ENCODE measurements at regions not wholly inside any gene's neighbourhood (a gene's known extent, or its start where the extent isn't known, plus 50 kb on each side); places are given as distances from the start of the nearest gene placed in this dataset.
A peak's percentile ranks its signal among the peaks of the same experiment; 100 is the strongest.

- no TSS peak for BruUV-seq (replicated peaks)
- ChIA-PET POLR2A (no interaction called here), CTCF (ENCODE audit: low intra/inter-chr PET ratio, low total read pairs) (no interaction called here)
- FAIRE-seq (no peak), ATAC-seq (no peak), DNase-seq (ENCODE audit: low spot score) (no peak)
- Histone ChIP-seq H3K9ac (ENCODE audit: insufficient read depth, low read depth, low read length) (no peak overlapping the region), H3K36me3 (replicated peaks in 1 of 2; ENCODE audit: control insufficient read depth in 1 of 2, insufficient read depth in 2 of 2, low read length in 2 of 2) (no peaks in the 10 kb centered on the region), H3K4me3 (replicated peaks in 1 of 3; ENCODE audit: insufficient read depth in 1 of 3, low read depth in 2 of 3, low read length in 3 of 3) (no peak overlapping the region), H3K27me3 (ENCODE audit: control insufficient read depth in 1 of 2, insufficient read depth in 2 of 2, low read length in 2 of 2) (no peaks in the 10 kb centered on the region), H3K4me2 (ENCODE audit: low read depth, low read length) (no peak overlapping the region), H3K9me3 (ENCODE audit: low read length) (no peaks in the 10 kb centered on the region), H3K27ac (ENCODE audit: extremely low read length, insufficient read depth, low read length) (no peak overlapping the region), H3K4me1 (ENCODE audit: insufficient read depth, low read length) (no peaks in the 10 kb centered on the region), H3K79me2 (ENCODE audit: insufficient read depth, low read length) (no peaks in the 10 kb centered on the region), H4K20me1 (ENCODE audit: insufficient read depth, low read length) (no peaks in the 10 kb centered on the region), H2AFZ (ENCODE audit: low read length) (no peak overlapping the region)
- in situ Hi-C loops (cut with HindIII; ENCODE audit: extremely low pct_ligation_motif_present, low pct_unique_long_range_greater_than_20kb) (loop anchor here (25.0 kb wide), 1 partner anchor 451 kb away; no protein-coding TSS in a partner anchor), intact Hi-C loops (cut with micrococcal nuclease; ENCODE audit: unreplicated experiment) (no loop called here)
- WGBS (ENCODE audit: low lambda C conversion rate): 16% methylated on average over 3 of the region's 3 CpGs
- no peak for TF ChIP-seq MZF1 (CRISPR knock-in tag; IDR thresholded peaks at IDR 0.05; ENCODE audit: borderline replicate concordance)
These were observed 722.2 kb upstream of the TENM4 start for GRCh38 chr11:80163011-80163410.

GRCh38 chr11:80162387-80162786, 721.6 kb upstream of the TENM4 start:
- BruUV-seq (replicated peaks): no TSS peak
- Histone ChIP-seq H3K27me3 (ENCODE audit: control insufficient read depth in 1 of 2, insufficient read depth in 2 of 2, low read length in 2 of 2) (no peaks in the 10 kb centered on the region), H3K36me3 (replicated peaks in 1 of 2; ENCODE audit: control insufficient read depth in 1 of 2, insufficient read depth in 2 of 2, low read length in 2 of 2) (no peaks in the 10 kb centered on the region), H3K9me3 (ENCODE audit: low read length) (no peaks in the 10 kb centered on the region), H3K79me2 (ENCODE audit: insufficient read depth, low read length) (no peaks in the 10 kb centered on the region), H3K4me1 (ENCODE audit: insufficient read depth, low read length) (no peaks in the 10 kb centered on the region), H3K9ac (ENCODE audit: insufficient read depth, low read depth, low read length) (no peak overlapping the region), H3K4me2 (ENCODE audit: low read depth, low read length) (no peak overlapping the region), H4K20me1 (ENCODE audit: insufficient read depth, low read length) (no peaks in the 10 kb centered on the region), H2AFZ (ENCODE audit: low read length) (no peak overlapping the region), H3K27ac (ENCODE audit: extremely low read length, insufficient read depth, low read length) (no peak overlapping the region), H3K4me3 (replicated peaks in 1 of 3; ENCODE audit: insufficient read depth in 1 of 3, low read depth in 2 of 3, low read length in 3 of 3) (no peak overlapping the region)
- TF ChIP-seq ZNF382 (CRISPR knock-in tag; IDR thresholded peaks at IDR 0.05; ENCODE audit: borderline replicate concordance) (no peak), CEBPB (IDR thresholded peaks at IDR 0.05; ENCODE audit: borderline replicate concordance, low read depth, low read length) (0 out of 2 replicates have a peak, but pooled peaks have one; percentile 37), MZF1 (CRISPR knock-in tag; IDR thresholded peaks at IDR 0.05; ENCODE audit: borderline replicate concordance) (no peak), ZNF775 (CRISPR knock-in tag; IDR thresholded peaks at IDR 0.05; ENCODE audit: borderline replicate concordance) (no peak)
- ChIA-PET CTCF (ENCODE audit: low intra/inter-chr PET ratio, low total read pairs) (no interaction called here), POLR2A (no interaction called here)
- in situ Hi-C loops (cut with HindIII; ENCODE audit: extremely low pct_ligation_motif_present, low pct_unique_long_range_greater_than_20kb) (loop anchor here (25.0 kb wide), 1 partner anchor 450 kb away; no protein-coding TSS in a partner anchor), intact Hi-C loops (cut with micrococcal nuclease; ENCODE audit: unreplicated experiment) (no loop called here)
- 14% methylated on average over 4 of the region's 4 CpGs for WGBS (ENCODE audit: low lambda C conversion rate)
- DNase-seq (ENCODE audit: low spot score) (no peak), ATAC-seq (no peak), FAIRE-seq (no peak)
